ENCODE measurements at regions not wholly inside any gene's neighbourhood (a gene's known extent, or its start where the extent isn't known, plus 50 kb on each side); places are given as distances from the start of the nearest gene placed in this dataset.

- H3K4me2 ChIP-seq (ENCODE audit: low read depth, low read length), result no peak overlapping the region
- DNase-seq, result no peak
- H3K9ac ChIP-seq (ENCODE audit: low read length), result no peak overlapping the region
- no peak overlapping the region for H3K27ac ChIP-seq (ENCODE audit: low read length)
- no peaks in the 10 kb centered on the region for H3K4me1 ChIP-seq (ENCODE audit: low read length)
- no peaks in the 10 kb centered on the region for H3K9me2 ChIP-seq (replicated peaks; ENCODE audit: insufficient read depth, low read length)
- H3K27me3 ChIP-seq (replicated peaks; ENCODE audit: insufficient read depth, low read length), result no peaks in the 10 kb centered on the region
- H2AFZ ChIP-seq (ENCODE audit: low read length), result no peak overlapping the region
- H3K79me2 ChIP-seq (ENCODE audit: low read length), result no peaks in the 10 kb centered on the region
- no peaks in the 10 kb centered on the region for H4K20me1 ChIP-seq (ENCODE audit: insufficient read depth, low read length)
- TF ChIP-seq CTCF (IDR thresholded peaks at IDR 0.05; ENCODE audit: low read length), result no peak
- TF ChIP-seq EZH2 (optimal IDR thresholded peaks at IDR 0.05; ENCODE audit: low read depth, low read length), result no peak
- TF ChIP-seq EZH2phosphoT487 (IDR thresholded peaks at IDR 0.05; ENCODE audit: low read length), result no peak
- no peaks in the 10 kb centered on the region for H3K9me3 ChIP-seq (replicated peaks; ENCODE audit: insufficient read depth, low read length)
- H3K4me3 ChIP-seq (ENCODE audit: low read length), result no peak overlapping the region
- no peaks in the 10 kb centered on the region for H3K36me3 ChIP-seq (replicated peaks; ENCODE audit: insufficient read depth, low read length)
- no peaks in the 10 kb centered on the region for H3F3A ChIP-seq (ENCODE audit: insufficient read depth, low read length)
Observed at GRCh38 chr3:82637574-82637973, 876.1 kb upstream of the GBE1 start.

- Histone ChIP-seq H3K9ac (ENCODE audit: low read length) (no peak overlapping the region), H3K4me2 (ENCODE audit: low read depth, low read length) (no peak overlapping the region), H3K9me3 (replicated peaks; ENCODE audit: insufficient read depth, low read length) (no peaks in the 10 kb centered on the region), H3K27me3 (replicated peaks; ENCODE audit: insufficient read depth, low read length) (no peaks in the 10 kb centered on the region), H3K79me2 (ENCODE audit: low read length) (no peaks in the 10 kb centered on the region), H4K20me1 (ENCODE audit: insufficient read depth, low read length) (no peaks in the 10 kb centered on the region), H3K27ac (ENCODE audit: low read length) (no peak overlapping the region), H3K4me1 (ENCODE audit: low read length) (no peaks in the 10 kb centered on the region), H3K4me3 (ENCODE audit: low read length) (no peak overlapping the region), H3K36me3 (replicated peaks; ENCODE audit: insufficient read depth, low read length) (no peaks in the 10 kb centered on the region), H3F3A (ENCODE audit: insufficient read depth, low read length) (no peaks in the 10 kb centered on the region), H2AFZ (ENCODE audit: low read length) (no peak overlapping the region), H3K9me2 (replicated peaks; ENCODE audit: insufficient read depth, low read length) (no peaks in the 10 kb centered on the region)
- no peak for DNase-seq
- no peak for TF ChIP-seq EZH2 (optimal IDR thresholded peaks at IDR 0.05; ENCODE audit: low read depth, low read length)
- no peak for TF ChIP-seq CTCF (IDR thresholded peaks at IDR 0.05; ENCODE audit: low read length)
- TF ChIP-seq EZH2phosphoT487 (IDR thresholded peaks at IDR 0.05; ENCODE audit: low read length), result no peak
Observed at GRCh38 chr3:82636177-82636576, 874.7 kb upstream of the GBE1 start.

DNA sequence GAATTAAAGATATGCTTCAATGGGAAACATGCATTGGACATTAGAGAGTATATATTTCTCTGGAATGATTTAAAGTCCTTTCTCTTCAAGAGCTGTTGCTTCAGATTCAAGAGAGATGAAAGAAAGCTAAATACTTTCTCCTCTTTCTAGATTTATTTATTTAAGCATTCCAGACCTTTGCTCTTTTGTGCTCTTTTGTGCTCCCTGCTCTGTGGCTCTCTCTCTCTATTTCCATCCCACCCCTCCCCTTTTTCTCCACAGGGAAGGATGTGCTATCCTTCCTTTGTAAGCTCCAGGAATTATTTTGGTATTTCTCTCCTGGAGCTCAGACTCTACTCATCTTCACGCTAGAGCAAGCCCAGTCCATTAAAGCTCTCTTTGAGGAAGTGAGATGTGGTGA lies 871.9 kb upstream of the GBE1 start:
- no peak for DNase-seq

More for the DNA sequence above, 871.9 kb upstream of the GBE1 start:
- Histone ChIP-seq H3K9me3 (replicated peaks; ENCODE audit: insufficient read depth, low read length) (no peaks in the 10 kb centered on the region), H3K4me3 (ENCODE audit: low read length) (no peak overlapping the region), H2AFZ (ENCODE audit: low read length) (no peak overlapping the region), H3K4me1 (ENCODE audit: low read length) (no peaks in the 10 kb centered on the region), H4K20me1 (ENCODE audit: insufficient read depth, low read length) (no peaks in the 10 kb centered on the region), H3K27me3 (replicated peaks; ENCODE audit: insufficient read depth, low read length) (no peaks in the 10 kb centered on the region), H3K36me3 (replicated peaks; ENCODE audit: insufficient read depth, low read length) (no peaks in the 10 kb centered on the region), H3K9ac (ENCODE audit: low read length) (no peak overlapping the region), H3F3A (ENCODE audit: insufficient read depth, low read length) (no peaks in the 10 kb centered on the region), H3K9me2 (replicated peaks; ENCODE audit: insufficient read depth, low read length) (no peaks in the 10 kb centered on the region), H3K79me2 (ENCODE audit: low read length) (no peaks in the 10 kb centered on the region), H3K4me2 (ENCODE audit: low read depth, low read length) (no peak overlapping the region), H3K27ac (ENCODE audit: low read length) (no peak overlapping the region)
- TF ChIP-seq EZH2 (optimal IDR thresholded peaks at IDR 0.05; ENCODE audit: low read depth, low read length) (no peak), EZH2phosphoT487 (IDR thresholded peaks at IDR 0.05; ENCODE audit: low read length) (no peak), CTCF (IDR thresholded peaks at IDR 0.05; ENCODE audit: low read length) (no peak)

All from MM.1S (cell line).